ENCODE measurements at regions not wholly inside any gene's neighbourhood (a gene's known extent, or its start where the extent isn't known, plus 50 kb on each side); places are given as distances from the start of the nearest gene placed in this dataset.
"Not testable (repeated sequence)": the region's sequence is repeated elsewhere in the genome, so short reads cannot be mapped to it uniquely, and the experiment has no call there.

DNA sequence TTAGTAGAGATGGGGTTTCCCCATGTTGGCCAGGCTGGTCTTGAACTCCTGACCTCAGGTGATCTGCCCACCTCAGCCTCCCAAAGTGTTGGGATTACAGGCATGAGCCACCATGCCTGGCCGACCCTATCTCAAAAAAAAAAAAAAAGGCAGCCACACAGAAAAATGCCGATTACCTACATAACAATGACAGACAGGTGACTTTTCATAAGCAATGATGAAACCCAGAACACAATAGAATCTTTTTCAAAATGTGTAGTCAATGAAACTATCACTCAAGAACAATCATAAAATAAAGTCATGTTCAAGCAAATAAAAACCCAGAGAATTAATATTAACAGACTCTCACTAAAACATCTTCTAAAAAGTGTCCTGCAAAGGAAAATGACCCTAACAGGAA is 135.6 kb upstream of the MVB12B start:
- DNase-seq, result not testable (repeated sequence)

DNA sequence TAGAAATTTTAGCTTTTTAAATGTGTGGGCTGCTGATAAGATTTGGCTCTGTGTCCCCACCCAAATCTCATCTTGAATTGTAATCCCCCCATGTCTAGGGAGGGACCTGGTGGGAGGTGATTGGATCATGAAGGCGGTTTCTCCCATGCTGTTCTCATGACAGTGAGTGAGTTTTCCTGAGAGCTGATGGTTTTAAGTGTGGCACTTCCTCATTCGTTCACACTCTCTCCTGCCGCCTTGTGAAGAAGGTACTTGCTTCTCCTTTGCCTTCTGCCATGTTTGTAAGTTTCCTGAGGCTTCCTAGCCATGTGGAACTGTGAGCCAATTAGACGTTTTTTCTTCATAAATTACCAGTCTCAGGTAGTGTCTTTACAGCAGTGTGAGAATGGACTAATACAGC is 127.8 kb upstream of the MVB12B start:
- no peak for DNase-seq

DNA sequence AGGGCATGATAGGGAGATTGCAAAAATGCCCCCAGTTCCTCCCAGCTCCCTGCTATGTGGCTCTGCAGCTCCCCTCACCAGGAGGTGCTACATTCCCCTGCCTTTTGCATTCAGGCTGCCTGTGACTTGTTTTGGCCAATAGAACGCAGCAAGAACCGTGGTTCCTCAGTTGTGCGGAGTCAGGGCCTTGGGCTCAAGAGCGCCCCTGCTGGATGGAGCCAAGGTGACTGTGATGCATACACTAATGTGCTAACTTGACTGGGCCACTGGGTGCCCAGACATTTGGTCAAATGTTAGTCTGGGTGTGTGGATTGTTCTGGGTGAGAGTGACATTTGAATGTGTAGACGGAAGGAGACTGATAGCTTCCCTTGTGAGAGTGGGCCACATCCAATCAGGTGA is 123.3 kb upstream of the MVB12B start:
- no peak for DNase-seq

DNA sequence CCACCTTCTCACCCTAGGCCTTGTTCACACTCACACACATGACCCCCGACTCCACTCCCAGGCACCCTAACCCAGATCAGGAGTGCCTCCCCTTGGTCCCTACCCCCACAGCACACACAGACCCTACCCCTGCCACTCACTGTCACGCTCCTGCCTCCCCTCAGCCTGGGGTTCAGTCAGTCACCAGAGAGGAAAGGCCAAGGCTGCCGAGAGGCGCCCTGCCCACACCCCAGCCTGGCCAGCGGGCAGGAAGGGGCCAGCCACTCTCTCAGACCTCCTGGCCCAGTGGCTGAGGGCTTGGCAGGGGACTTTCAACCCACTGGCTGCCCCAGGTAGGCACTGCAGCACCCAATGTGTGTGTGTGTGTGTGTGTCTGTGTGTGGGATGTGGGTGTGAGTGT is 122.4 kb upstream of the MVB12B start:
- DNase-seq, result no peak

DNA sequence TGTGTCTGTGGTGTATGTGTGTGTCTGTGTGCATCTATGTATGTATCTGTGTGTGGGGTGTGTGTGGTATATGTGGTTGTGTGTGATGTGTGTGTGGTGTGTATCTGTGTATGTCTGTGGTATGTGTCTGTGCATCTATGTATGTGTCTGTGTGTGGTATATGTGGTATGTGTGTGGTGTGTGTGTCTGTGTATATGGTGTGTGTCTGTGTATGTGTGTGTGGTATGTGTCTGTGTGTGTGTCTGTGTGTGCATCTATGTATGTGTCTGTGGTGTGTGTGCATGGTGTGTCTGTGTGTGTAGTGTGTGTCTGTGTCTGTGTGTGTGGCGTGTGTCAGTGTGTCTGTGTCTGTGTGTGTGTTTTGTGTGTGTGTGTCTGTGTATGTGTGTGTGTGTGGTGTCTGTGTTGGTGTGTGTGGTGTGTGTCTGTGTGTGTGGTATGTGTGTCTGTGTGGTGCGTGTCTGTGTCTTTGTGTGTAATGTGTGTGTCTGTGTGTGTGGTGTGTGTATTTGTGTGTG is 121.9 kb upstream of the MVB12B start:
- no peak for DNase-seq

DNA sequence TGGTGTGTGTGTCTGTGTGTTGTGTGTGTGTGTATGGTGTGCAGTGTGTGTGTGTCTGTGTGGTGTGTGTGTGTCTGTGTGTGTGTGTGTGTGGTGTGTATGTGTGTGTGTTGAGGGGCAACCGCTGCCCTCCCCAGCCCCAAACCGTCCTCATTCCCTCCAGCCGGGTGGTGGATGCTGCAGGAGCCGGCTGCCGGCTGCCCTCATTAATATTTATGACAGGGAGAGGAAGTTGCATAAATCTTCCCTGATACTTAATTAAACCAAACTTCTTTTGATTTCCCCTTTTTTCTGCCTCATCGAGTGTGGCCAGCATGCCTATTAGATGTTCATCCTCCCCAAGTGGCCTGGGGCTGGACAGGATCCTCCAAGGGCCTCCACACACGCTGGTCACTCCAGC is 121.4 kb upstream of the MVB12B start:
- DNase-seq, result no peak

DNA sequence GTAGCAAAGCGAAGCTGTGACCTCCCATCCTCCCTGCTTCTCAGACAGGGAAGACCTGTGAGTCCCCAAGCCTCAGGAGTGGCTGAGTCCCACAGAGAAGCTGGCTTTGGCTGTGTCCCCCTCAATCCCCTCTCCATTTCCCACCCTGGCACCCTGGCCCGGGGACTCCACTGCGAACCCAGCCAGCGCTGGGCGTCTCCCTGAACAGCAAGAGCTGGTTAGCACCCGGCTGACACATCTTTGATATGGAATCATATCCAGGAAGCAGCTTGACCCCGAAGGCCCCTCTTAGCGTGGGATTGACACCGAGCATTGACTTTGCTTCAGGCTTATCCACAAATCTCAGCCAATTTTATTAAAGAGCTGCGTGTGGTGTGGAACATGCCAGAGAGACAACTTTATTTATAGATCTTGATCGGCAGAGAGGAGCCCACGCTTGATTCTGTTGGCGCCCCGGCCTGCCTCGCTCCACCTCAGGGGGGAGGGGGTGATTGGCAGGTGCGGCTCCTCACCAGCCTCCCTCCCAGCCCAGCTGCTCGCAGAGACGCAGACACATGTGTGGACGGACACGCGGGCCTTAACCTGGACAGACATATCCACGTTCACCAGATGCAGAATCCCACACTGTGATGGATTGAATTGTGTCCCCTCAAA is 120.7 kb upstream of the MVB12B start:
- no peak for DNase-seq

DNA sequence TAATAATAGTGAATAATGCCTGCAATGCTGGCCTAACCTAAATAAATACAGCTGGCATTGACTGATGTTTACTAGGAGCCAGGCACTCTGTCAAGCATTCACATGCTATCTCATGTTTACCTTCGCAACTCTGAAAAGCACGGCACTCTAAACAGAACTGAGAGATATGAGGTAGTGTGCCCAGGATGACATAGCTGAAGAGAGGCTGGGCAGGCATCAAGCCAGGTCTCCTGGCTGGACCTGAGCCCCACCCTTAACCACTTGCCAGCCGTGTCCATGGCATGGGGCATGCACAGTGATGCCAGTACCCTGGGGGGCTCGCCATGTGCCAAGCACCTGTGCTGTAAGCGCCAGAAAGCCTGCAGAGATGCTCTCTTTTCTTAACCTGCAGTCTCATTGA is 119.4 kb upstream of the MVB12B start:
- no peak for DNase-seq

DNA sequence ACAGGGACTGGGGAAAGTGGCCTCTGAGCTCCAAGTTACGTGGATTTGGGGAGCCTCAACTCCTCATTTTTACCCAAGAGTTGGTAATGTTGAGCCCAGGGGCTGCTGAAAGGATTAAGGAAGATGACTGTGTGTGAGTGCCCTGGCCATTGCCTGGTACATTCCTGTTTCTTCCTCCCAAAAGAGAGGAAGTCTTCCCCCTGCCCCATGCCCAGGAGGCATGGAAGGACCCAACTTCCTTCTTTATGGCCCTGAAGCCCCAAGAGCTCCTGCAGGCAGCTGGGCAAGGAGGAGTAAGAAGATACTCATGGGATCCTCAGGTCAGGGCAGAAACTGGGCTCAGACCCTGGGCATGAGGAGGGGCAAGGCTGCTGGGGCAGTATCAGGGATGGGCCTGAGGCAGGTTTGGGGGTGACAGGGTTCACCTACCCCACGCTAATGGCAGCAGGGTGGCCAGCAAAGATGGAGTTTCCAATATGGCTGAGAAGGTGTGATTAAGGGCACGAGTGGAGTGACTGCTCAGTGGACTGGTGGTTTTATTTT is 118.3 kb upstream of the MVB12B start:
- DNase-seq, result no peak

DNA sequence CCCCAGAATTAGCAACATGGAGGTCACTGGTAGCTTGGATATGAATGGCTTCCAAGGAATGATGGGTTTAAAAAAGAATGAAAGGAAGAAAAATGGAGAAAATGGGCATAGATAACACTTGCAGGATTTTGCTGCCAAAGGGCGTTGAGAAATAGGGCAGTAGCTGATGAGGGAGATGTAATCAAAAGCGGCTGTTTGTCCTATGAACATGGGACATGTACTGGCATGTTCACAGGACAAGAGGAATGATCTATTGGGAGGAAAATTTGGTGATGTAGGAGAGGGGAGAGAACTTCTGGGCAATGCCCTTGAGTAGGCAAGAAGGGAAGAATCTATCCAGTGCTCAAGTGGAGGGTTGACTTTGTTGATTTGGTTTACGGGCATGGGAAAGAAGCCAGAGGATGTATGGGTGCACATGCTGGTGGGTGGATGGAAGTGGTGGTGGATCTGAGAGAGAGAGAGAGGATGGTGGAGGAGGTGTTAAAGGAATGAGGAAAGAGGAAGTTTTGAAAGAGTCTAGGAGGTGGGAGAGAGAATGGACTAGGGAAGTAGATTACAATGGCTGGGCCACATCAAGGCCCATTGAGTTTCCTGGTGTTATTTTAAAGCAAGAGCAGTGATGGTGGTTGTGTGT is 115.1 kb upstream of the MVB12B start:
- no peak for DNase-seq

DNA sequence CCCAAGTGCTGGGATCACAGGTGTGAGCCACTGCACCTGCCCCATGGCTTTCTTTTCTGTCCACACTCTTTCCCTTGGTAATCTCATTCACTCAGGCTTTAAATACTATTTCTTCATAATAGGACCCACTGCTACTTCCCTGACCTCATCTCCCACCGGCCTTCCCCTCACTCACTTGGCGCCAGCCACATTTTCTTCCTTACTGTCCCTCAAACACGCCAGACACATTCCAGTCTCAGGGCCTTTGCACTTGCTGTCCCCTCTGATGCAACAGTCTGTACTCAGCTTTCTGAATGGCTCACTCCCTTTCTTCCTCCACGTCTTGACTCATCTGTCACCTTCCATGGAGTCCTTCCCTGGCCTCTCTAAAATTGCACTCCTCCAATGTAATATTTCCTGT is 111.1 kb upstream of the MVB12B start:
- DNase-seq, result no peak

DNA sequence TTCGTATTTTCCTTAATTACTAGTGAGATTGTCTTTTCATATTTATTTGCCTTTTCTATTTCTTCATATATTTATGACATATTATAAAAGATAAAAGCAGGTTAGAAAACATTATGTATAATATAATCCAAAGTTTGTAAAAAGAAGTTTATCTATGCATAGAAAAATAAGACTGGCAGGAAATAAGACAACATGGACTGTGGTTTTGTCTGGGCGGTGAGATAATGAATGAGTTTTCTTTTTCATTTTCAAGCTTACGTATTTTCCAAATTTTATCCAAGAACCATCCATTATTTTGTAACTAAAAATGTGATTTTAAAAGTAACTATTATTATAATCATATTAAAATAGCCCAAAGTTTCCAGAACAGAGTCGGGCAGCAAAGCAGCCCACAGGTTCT is 109.8 kb upstream of the MVB12B start:
- DNase-seq, result no peak

DNA sequence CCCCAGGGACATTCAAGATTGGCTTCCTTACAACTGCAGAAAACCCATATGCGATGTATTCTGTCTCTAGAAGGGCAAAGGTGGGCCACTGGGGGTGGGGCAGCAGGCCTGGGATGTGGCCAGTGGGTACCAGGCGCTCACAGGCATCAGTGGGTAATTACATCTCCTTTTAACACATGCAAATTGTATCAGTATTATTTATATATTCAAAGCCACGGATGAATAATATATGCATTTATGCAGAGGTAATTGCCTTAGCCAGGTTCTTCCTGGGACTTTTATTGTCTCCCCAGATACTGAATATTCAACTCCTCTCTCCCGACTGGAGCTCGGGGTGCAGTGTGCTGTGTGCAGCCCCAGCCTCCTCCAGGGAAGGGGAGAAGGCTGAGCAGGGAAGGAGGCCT is 109.4 kb upstream of the MVB12B start:
- no peak for DNase-seq

DNA sequence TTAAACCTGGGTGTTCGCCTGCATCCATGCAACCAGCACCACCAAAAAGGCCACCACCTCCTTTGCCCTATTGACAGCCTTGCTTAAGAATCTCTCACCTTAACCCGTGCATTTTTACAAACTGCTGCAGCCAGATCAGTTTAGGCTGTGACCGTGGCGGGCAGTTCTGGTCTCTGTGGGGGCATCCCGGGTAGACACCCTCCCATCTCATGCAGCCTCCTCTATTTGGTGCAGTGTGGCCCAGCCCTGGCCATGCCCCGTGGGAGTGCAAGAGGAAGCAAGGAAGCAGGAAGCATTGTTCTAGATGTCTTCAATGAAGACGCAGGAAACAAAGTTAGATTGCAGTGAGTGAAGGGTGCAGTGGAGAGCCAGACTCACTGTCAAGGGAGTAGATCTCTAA is 108.8 kb upstream of the MVB12B start:
- DNase-seq, result no peak

DNA sequence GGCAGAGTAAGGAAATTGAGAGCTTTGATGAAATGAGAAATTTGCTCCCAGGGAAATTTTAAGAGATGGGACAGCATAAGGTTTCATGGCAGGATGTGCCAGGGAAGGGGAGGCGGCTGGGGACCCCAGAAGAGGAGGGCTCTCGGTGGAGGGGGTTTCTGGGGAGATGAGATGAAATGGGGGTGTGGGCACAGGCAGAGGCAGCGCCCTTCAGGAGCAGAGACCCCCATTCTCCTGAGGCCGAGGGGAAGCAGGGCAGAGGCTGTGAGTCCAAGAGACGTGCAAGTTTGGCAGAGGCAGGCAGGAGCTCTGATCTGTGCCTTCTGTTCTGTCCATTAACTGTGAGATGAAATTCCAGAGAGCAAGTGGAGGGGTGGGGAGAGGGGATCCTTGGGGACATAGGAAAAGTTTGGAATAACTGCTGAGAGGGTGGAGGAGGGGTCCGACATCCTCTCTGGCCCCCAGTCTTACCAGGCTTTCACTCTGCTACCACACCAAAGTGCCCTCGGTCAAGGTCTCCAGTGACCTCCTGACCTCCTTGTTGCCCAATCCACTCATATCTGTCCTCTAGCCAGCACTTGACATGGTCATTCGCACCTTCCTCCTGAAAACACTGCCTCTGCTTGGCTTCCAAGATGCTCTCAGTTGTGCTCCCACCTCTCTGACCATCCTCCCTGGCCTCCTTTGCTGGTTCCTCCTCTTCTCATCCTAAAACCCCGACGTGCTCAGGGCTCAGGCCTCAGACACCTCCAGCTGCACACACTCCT is 108.1 kb upstream of the MVB12B start:
- DNase-seq, result no peak

DNA sequence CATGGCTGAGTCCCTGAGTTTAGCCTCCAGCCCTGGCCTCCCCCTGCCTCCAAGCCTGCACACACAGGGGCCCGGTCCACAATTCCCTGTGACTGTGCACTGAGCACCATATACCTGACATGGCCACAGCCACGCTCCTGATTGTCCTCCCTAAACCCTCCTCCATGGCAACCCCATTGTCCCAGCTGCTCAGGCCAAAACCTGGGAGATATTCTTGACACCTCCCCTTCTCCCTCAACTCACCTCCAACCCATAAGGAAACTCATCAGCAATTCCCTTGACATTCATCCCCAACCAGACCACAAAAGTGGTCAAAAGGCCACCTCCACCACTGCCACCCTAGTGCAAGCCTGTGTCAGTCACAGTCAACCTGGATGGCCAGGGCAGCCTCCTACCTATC is 107.5 kb upstream of the MVB12B start:
- DNase-seq, result no peak

DNA sequence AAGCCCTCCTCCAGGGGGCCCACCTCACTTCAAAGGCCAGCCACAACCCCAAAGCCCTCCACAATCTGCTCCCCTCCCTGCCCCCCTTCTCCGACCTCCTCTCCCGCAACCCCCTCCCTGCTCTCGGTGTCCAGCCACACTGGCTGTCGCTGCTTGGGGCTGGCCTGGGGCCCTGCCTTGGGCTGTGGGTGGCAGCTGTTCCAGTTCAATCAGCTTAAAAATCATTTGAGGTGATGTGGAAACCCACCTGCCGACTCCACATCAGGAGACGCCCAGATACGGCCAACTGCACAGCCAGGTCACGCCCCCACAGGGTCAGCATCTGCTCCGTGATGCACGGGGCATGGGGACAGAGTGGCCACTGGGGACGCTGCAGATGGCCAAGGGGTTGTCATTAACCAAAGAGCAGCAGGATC is 107.0 kb upstream of the MVB12B start:
- no peak for DNase-seq

DNA sequence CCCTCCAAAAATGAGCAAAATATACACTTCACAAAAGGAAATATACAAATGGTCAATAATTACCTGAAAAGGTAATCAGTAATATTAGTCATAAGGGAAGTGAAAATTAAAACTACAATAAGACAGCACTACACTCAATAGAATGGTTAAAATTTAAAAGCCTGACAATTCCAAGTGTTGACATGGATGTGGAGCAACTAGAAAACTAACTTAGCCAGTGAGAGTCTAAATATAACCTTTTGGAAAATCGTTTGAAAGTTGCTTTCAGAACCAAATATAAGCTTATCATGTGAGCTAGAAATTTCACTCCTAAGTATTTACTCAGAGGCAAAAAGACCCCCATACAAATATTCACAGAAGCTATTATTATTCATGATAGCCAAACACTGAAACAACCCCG is 105.1 kb upstream of the MVB12B start:
- DNase-seq, result no peak

DNA sequence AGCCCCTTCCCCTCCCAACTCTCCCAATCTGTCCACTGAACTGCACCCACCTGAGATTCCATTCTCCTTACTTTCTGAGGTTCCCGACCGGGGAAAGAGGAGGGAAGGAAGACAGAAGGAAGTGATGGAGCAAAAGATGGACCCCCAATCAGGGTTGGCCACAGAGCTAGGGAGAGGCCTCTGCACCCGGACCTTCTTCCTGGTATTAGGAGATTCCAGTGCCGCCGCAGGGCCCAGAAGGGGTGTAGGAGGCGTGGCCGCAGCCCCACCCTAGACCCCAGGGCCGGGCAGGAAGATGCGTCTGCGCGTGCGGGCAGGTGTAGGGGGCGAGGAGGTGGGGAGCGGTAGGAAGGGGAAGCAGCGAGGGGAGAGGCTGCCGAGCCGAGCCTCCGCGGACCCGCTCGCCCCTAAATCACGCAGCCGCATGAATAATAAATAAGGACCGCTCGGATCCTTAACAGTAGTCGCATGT is 104.2 kb upstream of the MVB12B start:
- DNase-seq, result no peak

DNA sequence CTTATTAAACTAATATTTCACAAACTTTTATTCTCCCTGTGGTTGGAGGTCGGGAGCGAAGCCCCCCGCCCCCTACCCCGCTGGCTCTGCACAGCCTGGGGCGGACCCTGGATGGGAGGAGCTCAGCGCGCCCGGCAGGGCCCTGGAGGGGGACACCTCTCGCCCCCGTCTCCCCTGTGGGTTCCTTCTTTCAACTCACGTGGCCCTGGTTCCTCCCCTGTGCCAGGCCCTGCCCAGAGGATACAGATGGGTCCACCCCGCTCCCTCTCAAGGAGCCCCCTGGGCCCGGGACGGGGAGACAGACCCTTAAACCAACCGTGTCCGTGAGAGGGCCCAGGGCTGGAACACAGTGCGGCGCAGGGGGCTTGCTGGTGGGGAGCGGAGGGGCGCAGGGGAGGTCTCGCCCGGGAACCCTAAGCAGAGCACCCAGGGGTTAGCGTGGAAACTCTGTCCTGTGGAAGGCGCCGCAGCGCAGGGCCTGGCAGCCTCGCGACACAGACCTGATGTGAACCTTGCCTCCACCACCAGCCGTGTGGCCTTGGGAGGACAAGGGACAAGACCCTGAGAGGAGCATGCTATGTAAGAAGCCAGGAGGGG is 103.7 kb upstream of the MVB12B start:
- no peak for DNase-seq

DNA sequence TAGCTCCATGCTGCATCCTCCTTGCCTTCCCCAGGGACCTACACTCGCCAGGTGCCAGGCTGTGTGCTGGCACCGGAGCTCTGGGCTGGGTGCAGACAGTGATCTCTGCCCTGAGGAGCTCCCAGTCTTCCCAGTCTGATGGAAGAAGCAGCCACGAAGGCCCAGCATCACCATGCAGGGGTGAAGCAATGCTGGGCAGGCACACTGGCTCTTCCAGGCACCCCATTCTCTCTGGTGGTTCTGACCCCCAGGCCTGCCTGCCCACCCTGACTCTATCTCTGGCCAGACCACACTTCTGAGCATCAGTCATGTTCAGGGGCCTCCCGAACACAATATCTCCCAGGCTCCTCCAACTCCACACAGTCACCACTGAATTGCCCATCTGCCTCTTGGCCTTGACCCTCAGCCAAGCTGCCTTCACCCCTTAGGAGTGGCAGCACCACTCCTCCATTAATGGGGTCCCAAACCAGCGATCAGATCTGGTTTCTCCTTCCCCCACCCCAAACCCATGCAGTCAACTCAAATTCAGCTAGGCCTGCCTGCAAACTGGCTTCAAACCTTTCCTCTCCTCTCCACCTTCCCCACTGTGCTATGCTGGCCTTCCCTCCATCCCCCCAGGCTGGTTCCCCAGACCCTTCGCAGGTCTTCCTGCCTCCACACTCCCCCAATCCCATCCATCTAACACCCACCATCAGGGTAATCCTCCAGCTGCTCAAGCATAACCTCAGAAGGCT is 102.7 kb upstream of the MVB12B start:
- DNase-seq, result no peak
